ENCODE measurements at regions not wholly inside any gene's neighbourhood (a gene's known extent, or its start where the extent isn't known, plus 50 kb on each side); places are given as distances from the start of the nearest gene placed in this dataset.

DNA sequence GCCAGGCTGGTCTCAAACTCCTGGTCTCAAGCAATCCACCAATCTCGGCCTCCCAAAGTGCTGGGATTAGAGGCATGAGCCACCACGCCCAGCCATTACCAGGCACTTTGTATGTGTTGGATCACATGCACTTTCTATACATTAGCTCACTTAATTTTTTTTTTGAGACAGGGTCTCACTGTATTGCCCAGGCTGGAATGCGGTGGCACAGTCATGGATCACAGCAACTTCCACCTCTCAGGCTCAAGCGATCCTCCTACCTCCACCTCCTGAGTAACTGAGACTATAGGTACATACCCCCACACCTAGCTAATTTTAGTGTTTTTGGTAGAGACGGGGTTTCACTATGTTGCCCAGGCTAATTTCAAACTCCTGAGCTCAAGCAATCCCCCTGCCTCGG is 203.0 kb upstream of the MYL2 start:
- Histone ChIP-seq H3K27ac (ENCODE audit: low read depth, low read length) (no peak overlapping the region), H3K36me3 (ENCODE audit: insufficient read depth, low read length) (no peaks in the 10 kb centered on the region), H3K9me3 (ENCODE audit: low read depth, low read length) (no peaks in the 10 kb centered on the region), H3K4me3 (ENCODE audit: insufficient read depth, low read length) (no peak overlapping the region), H4K20me1 (ENCODE audit: insufficient read depth, low read length) (no peaks in the 10 kb centered on the region), H3K4me1 (ENCODE audit: insufficient read depth, low read length) (no peaks in the 10 kb centered on the region), H2AFZ (ENCODE audit: low read length) (no peak overlapping the region), H3K27me3 (ENCODE audit: insufficient read depth, low read length) (peaks cover 4% of the 10 kb centered on the region), H3K4me2 (ENCODE audit: insufficient read depth, low read length) (no peak overlapping the region), H3K79me2 (ENCODE audit: insufficient read depth, low read length) (no peaks in the 10 kb centered on the region)
- no peak for DNase-seq (ENCODE audit: insufficient read length, low spot score, missing footprints)
- TF ChIP-seq, protein P1, sequence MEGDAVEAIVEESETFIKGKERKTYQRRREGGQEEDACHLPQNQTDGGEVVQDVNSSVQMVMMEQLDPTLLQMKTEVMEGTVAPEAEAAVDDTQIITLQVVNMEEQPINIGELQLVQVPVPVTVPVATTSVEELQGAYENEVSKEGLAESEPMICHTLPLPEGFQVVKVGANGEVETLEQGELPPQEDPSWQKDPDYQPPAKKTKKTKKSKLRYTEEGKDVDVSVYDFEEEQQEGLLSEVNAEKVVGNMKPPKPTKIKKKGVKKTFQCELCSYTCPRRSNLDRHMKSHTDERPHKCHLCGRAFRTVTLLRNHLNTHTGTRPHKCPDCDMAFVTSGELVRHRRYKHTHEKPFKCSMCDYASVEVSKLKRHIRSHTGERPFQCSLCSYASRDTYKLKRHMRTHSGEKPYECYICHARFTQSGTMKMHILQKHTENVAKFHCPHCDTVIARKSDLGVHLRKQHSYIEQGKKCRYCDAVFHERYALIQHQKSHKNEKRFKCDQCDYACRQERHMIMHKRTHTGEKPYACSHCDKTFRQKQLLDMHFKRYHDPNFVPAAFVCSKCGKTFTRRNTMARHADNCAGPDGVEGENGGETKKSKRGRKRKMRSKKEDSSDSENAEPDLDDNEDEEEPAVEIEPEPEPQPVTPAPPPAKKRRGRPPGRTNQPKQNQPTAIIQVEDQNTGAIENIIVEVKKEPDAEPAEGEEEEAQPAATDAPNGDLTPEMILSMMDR (IDR thresholded peaks at IDR 0.05; ENCODE audit: extremely low read depth, low read depth, low read length): no peak

DNA sequence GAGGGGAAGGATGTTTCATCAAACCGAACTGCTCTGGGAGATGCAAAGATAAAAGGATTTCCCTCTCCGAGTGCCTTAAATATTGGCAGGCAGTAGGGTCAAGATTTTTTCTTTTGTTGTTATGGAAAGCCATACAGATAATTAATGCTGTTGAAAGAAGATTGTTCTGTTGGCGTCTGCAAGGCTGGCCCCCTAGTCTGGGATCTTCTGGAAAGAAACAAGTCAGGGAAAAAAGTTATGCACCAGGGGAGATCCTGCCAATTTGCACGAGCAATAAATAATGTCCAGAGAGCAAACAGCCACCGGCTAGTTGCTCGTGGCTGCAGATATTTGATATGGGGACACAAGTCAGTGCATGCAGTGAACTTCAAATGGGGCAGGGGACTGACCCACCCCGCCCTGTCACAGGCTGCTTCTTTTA is 202.1 kb upstream of the MYL2 start:
- no peaks in the 10 kb centered on the region for H3K9me3 ChIP-seq (ENCODE audit: low read depth, low read length)
- DNase-seq (ENCODE audit: insufficient read length, low spot score, missing footprints): no peak
- H3K4me3 ChIP-seq (ENCODE audit: insufficient read depth, low read length): no peak overlapping the region
- H3K79me2 ChIP-seq (ENCODE audit: insufficient read depth, low read length): no peaks in the 10 kb centered on the region
- H3K4me2 ChIP-seq (ENCODE audit: insufficient read depth, low read length): no peak overlapping the region
- H3K36me3 ChIP-seq (ENCODE audit: insufficient read depth, low read length): no peaks in the 10 kb centered on the region
- TF ChIP-seq, protein P1 (IDR thresholded peaks at IDR 0.05; ENCODE audit: extremely low read depth, low read depth, low read length): no peak
- no peak overlapping the region for H3K27ac ChIP-seq (ENCODE audit: low read depth, low read length)
- H3K27me3 ChIP-seq (ENCODE audit: insufficient read depth, low read length): peaks cover 4% of the 10 kb centered on the region
- H2AFZ ChIP-seq (ENCODE audit: low read length): no peak overlapping the region
- H3K4me1 ChIP-seq (ENCODE audit: insufficient read depth, low read length): no peaks in the 10 kb centered on the region
- no peaks in the 10 kb centered on the region for H4K20me1 ChIP-seq (ENCODE audit: insufficient read depth, low read length)

DNA sequence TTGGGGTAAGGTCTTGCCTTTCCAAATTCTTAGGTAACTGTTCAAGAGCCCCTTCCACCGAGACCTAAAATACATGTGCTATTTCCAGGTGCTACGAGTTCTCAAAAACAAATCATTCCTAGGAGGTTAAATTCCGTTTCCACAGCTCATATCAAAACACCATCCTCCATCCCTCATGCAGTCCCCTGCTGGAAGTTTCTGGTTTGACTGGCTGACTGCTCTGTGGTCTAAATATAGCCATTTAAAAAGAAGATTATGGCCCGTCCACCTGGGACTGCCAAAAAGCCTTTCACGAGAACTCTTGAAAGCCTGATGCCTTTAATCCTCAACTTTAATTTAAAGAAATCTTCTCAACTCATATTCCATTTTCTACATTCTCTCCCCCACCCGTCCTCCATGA is 201.5 kb upstream of the MYL2 start:
- peaks cover 4% of the 10 kb centered on the region for H3K27me3 ChIP-seq (ENCODE audit: insufficient read depth, low read length)
- no peak for DNase-seq (ENCODE audit: insufficient read length, low spot score, missing footprints)
- no peak overlapping the region for H3K4me2 ChIP-seq (ENCODE audit: insufficient read depth, low read length)
- H3K36me3 ChIP-seq (ENCODE audit: insufficient read depth, low read length): no peaks in the 10 kb centered on the region
- no peak overlapping the region for H2AFZ ChIP-seq (ENCODE audit: low read length)
- H3K27ac ChIP-seq (ENCODE audit: low read depth, low read length): no peak overlapping the region
- H3K4me3 ChIP-seq (ENCODE audit: insufficient read depth, low read length): no peak overlapping the region
- TF ChIP-seq, protein P1 (IDR thresholded peaks at IDR 0.05; ENCODE audit: extremely low read depth, low read depth, low read length): no peak
- no peaks in the 10 kb centered on the region for H3K9me3 ChIP-seq (ENCODE audit: low read depth, low read length)
- no peaks in the 10 kb centered on the region for H3K4me1 ChIP-seq (ENCODE audit: insufficient read depth, low read length)
- H3K79me2 ChIP-seq (ENCODE audit: insufficient read depth, low read length): no peaks in the 10 kb centered on the region
- no peaks in the 10 kb centered on the region for H4K20me1 ChIP-seq (ENCODE audit: insufficient read depth, low read length)

DNA sequence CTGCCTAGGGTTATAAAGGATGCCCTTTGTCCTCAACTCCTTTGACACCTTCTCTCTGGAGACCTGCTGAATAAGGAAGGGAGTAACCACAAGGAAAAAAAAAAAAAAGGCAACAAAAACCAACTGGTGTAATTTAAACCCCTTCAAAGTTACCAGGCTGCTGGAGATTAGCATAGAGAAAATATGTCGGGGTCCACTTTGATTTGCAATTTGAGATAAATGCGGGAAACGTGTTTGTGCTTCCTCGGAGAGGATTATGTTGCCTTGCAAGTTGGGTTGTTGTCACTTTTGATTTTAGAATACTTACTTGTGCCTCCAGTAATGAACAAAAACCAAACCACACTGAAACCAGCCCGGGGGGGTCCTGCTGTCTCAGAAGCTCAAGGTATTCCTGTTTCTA is 200.2 kb upstream of the MYL2 start:
- no peaks in the 10 kb centered on the region for H3K4me1 ChIP-seq (ENCODE audit: insufficient read depth, low read length)
- H2AFZ ChIP-seq (ENCODE audit: low read length): no peak overlapping the region
- no peaks in the 10 kb centered on the region for H3K79me2 ChIP-seq (ENCODE audit: insufficient read depth, low read length)
- H3K36me3 ChIP-seq (ENCODE audit: insufficient read depth, low read length): no peaks in the 10 kb centered on the region
- DNase-seq (ENCODE audit: insufficient read length, low spot score, missing footprints): no peak
- H3K27me3 ChIP-seq (ENCODE audit: insufficient read depth, low read length): peaks cover 4% of the 10 kb centered on the region
- no peaks in the 10 kb centered on the region for H4K20me1 ChIP-seq (ENCODE audit: insufficient read depth, low read length)
- no peaks in the 10 kb centered on the region for H3K9me3 ChIP-seq (ENCODE audit: low read depth, low read length)
- no peak overlapping the region for H3K4me3 ChIP-seq (ENCODE audit: insufficient read depth, low read length)
- H3K4me2 ChIP-seq (ENCODE audit: insufficient read depth, low read length): no peak overlapping the region
- TF ChIP-seq, protein P1 (IDR thresholded peaks at IDR 0.05; ENCODE audit: extremely low read depth, low read depth, low read length): no peak
- H3K27ac ChIP-seq (ENCODE audit: low read depth, low read length): no peak overlapping the region
